ENCODE measurements at regions not wholly inside any gene's neighbourhood (a gene's known extent, or its start where the extent isn't known, plus 50 kb on each side); places are given as distances from the start of the nearest gene placed in this dataset.

GRCh38 chr9:134276453-134277245 is 49.6 kb upstream of the RXRA start:
- Mint-ChIP-seq H3K36me3 (ENCODE audit: insufficient read depth) (no peaks in the 10 kb centered on the region), H3K27ac (no peak overlapping the region), H3K27me3 (peaks cover 25% of the 10 kb centered on the region), H3K9me3 (ENCODE audit: low read depth) (no peaks in the 10 kb centered on the region), H3K4me1 (ENCODE audit: low read depth) (peaks cover 4% of the 10 kb centered on the region), H3K4me3 (ENCODE audit: low read depth) (no peak overlapping the region)
- no peak for DNase-seq (ENCODE audit: low spot score, unreplicated experiment)
- no peak for TF ChIP-seq CTCF (IDR thresholded peaks at IDR 0.05; ENCODE audit: unreplicated experiment)
